Neural progenitor cell (in vitro differentiated cells): ENCODE measurements at regions not wholly inside any gene's neighbourhood (a gene's known extent, or its start where the extent isn't known, plus 50 kb on each side); places are given as distances from the start of the nearest gene placed in this dataset.

Experiments
- CTCF ChIP-seq: fragments of 200-600 bp; sonication (generic); IDR thresholded peaks from 2 replicates; pipeline ENCODE4 v1.5.1; 2017; ENCODE audit warnings: antibody characterized with exemption, mild to moderate bottlenecking
- EZH2 ChIP-seq: fragments of 200-600 bp; sonication (generic); IDR thresholded peaks from 2 replicates; pipeline ENCODE4 v1.6.1; 2017; ENCODE audit warnings: antibody characterized with exemption, mild to moderate bottlenecking, moderate library complexity

GRCh38 chr20:24157213-24157612 is 168.6 kb upstream of the GGTLC1 start:
- TF ChIP-seq CTCF (no peak), EZH2 (no peak)
